ENCODE measurements at regions not wholly inside any gene's neighbourhood (a gene's known extent, or its start where the extent isn't known, plus 50 kb on each side); places are given as distances from the start of the nearest gene placed in this dataset.
"Not testable (repeated sequence)": the region's sequence is repeated elsewhere in the genome, so short reads cannot be mapped to it uniquely, and the experiment has no call there.

GRCh38 chr3:182644790-182645433 lies 148.4 kb upstream of the ATP11B start:
- no peak for DNase-seq

GRCh38 chr3:182650568-182651128 lies 142.7 kb upstream of the ATP11B start:
- no peak for DNase-seq

- no peak for DNase-seq
Observed at GRCh38 chr3:182651461-182651860, 141.8 kb upstream of the ATP11B start.

GRCh38 chr3:182653065-182653464 lies 140.2 kb upstream of the ATP11B start:
- not testable (repeated sequence) for DNase-seq

GRCh38 chr3:182668541-182668940 lies 124.8 kb upstream of the ATP11B start:
- DNase-seq: no peak

GRCh38 chr3:182668974-182669373 lies 124.3 kb upstream of the ATP11B start:
- DNase-seq: no peak

GRCh38 chr3:182671541-182671940 lies 121.8 kb upstream of the ATP11B start:
- no peak for DNase-seq

- DNase-seq: no peak
Observed at GRCh38 chr3:182671942-182672341, 121.4 kb upstream of the ATP11B start.

- DNase-seq: no peak
Observed at GRCh38 chr3:182673336-182673735, 120.0 kb upstream of the ATP11B start.

GRCh38 chr3:182682263-182683241 lies 110.8 kb upstream of the ATP11B start:
- DNase-seq: no peak

GRCh38 chr3:182683453-182683852 lies 109.9 kb upstream of the ATP11B start:
- no peak for DNase-seq

- no peak for DNase-seq
Observed at GRCh38 chr3:182683858-182684257, 109.4 kb upstream of the ATP11B start.

- DNase-seq: no peak
Observed at GRCh38 chr3:182686033-182686886, 107.0 kb upstream of the ATP11B start.

- DNase-seq: no peak
Observed at GRCh38 chr3:182690172-182690571, 103.1 kb upstream of the ATP11B start.

GRCh38 chr3:182692021-182692420 lies 101.3 kb upstream of the ATP11B start:
- no peak for DNase-seq

- DNase-seq: no peak
Observed at GRCh38 chr3:182692695-182693094, 100.6 kb upstream of the ATP11B start.

GRCh38 chr3:182693723-182694122 lies 99.6 kb upstream of the ATP11B start:
- no peak for DNase-seq

- no peak for DNase-seq
Observed at GRCh38 chr3:182696916-182697315, 96.4 kb upstream of the ATP11B start.

GRCh38 chr3:182697345-182697919 lies 95.9 kb upstream of the ATP11B start:
- DNase-seq: no peak

GRCh38 chr3:182698078-182698477 lies 95.2 kb upstream of the ATP11B start:
- DNase-seq: no peak

GRCh38 chr3:182699550-182700170 lies 93.6 kb upstream of the ATP11B start:
- DNase-seq: no peak

GRCh38 chr3:182702216-182702615 lies 91.1 kb upstream of the ATP11B start:
- DNase-seq: no peak

Measured in NCI-H1436 treated with DMSO at 0.1 percent for 48 hours (cell line).